H1 (cell line): ENCODE measurements at regions not wholly inside any gene's neighbourhood (a gene's known extent, or its start where the extent isn't known, plus 50 kb on each side); places are given as distances from the start of the nearest gene placed in this dataset.

Experiments used
- BCL11A ChIP-seq, 2 experiments: IDR thresholded peaks; one replicate each; pipeline ENCODE4 v1.6.1; 2011; ENCODE audit warnings: low read depth in 2 of 2, low read length in 2 of 2, mild to moderate bottlenecking in 2 of 2
- CHD2 ChIP-seq: IDR thresholded peaks from 2 replicates; pipeline ENCODE4 v1.6.1; 2012; ENCODE audit warnings: low read length, improper control_type of control experiment
- EGR1 ChIP-seq: IDR thresholded peaks from 2 replicates; pipeline ENCODE4 v1.6.1; 2011; ENCODE audit warnings: low read depth, low read length, borderline replicate concordance
- EP300 ChIP-seq, 2 experiments: IDR thresholded peaks; 1 replicate in 1 of 2; 2 replicates in 1 of 2; pipeline ENCODE4 v1.6.1; 2011 to 2012; ENCODE audit warnings: low read depth in 2 of 2, low read length in 2 of 2, mild to moderate bottlenecking in 2 of 2, borderline replicate concordance in 1 of 2, inconsistent platforms in 1 of 2, moderate library complexity in 1 of 2
- EZH2 ChIP-seq: fragments of 200-600 bp; sonication (generic); IDR thresholded peaks from 2 replicates; pipeline ENCODE4 v1.7.1; 2012; ENCODE audit warnings: low read depth, mild to moderate bottlenecking, moderate library complexity, low read length, inconsistent platforms; ENCODE audit not compliant: severe bottlenecking
- PHF8 ChIP-seq: fragments of 200-600 bp; sonication (generic); conservative IDR thresholded peaks from 2 replicates; pipeline ENCODE4 v1.7.1; 2012; ENCODE audit warnings: low read depth, mild to moderate bottlenecking, inconsistent platforms, low read length, moderate library complexity
- POLR2A ChIP-seq, 2 experiments: IDR thresholded peaks; 1 replicate in 1 of 2; 2 replicates in 1 of 2; pipeline ENCODE4 v1.6.1; 2011; ENCODE audit warnings: low read depth in 2 of 2, low read length in 2 of 2, mild to moderate bottlenecking in 2 of 2; ENCODE audit errors: control extremely low read depth in 1 of 2
- POLR2AphosphoS5 ChIP-seq: IDR thresholded peaks from 2 replicates; pipeline ENCODE4 v1.6.1; 2011; ENCODE audit warnings: low read depth, low read length
- RNF2 ChIP-seq: fragments of 200-900, 300-1000 bp; sonication (generic); IDR thresholded peaks from 2 replicates; pipeline ENCODE4 v1.7.1; 2016; ENCODE audit warnings: borderline replicate concordance, low read depth, mild to moderate bottlenecking, antibody characterized with exemption, low read length; ENCODE audit not compliant: poor library complexity, severe bottlenecking; ENCODE audit errors: missing control alignments
- SIRT6 ChIP-seq: IDR thresholded peaks from one replicate; pipeline ENCODE4 v1.7.1; 2012; ENCODE audit warnings: low read length, inconsistent platforms
- TEAD4 ChIP-seq: IDR thresholded peaks from 2 replicates; pipeline ENCODE4 v1.6.1; 2012; ENCODE audit warnings: low read depth, low read length, inconsistent platforms, mixed read lengths
- TF ChIP-seq, protein P1 (sequence below), 3 experiments: IDR thresholded peaks; 1 replicate in 2 of 3; 2 replicates in 1 of 3; pipeline versions ENCODE4 v1.5.1 to v1.6.1; 2011; ENCODE audit warnings: low read length in 3 of 3, mild to moderate bottlenecking in 3 of 3, inconsistent platforms in 2 of 3, low read depth in 1 of 3, moderate library complexity in 1 of 3; ENCODE audit not compliant: insufficient read depth in 1 of 3; ENCODE audit errors: control extremely low read depth in 1 of 3

- TF ChIP-seq, protein P1, sequence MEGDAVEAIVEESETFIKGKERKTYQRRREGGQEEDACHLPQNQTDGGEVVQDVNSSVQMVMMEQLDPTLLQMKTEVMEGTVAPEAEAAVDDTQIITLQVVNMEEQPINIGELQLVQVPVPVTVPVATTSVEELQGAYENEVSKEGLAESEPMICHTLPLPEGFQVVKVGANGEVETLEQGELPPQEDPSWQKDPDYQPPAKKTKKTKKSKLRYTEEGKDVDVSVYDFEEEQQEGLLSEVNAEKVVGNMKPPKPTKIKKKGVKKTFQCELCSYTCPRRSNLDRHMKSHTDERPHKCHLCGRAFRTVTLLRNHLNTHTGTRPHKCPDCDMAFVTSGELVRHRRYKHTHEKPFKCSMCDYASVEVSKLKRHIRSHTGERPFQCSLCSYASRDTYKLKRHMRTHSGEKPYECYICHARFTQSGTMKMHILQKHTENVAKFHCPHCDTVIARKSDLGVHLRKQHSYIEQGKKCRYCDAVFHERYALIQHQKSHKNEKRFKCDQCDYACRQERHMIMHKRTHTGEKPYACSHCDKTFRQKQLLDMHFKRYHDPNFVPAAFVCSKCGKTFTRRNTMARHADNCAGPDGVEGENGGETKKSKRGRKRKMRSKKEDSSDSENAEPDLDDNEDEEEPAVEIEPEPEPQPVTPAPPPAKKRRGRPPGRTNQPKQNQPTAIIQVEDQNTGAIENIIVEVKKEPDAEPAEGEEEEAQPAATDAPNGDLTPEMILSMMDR (IDR thresholded peaks at IDR 0.05; ENCODE audit: control extremely low read depth in 1 of 3, insufficient read depth in 1 of 3, low read depth in 1 of 3, low read length in 3 of 3): no peak
- TF ChIP-seq EZH2 (no peak), POLR2A (IDR thresholded peaks at IDR 0.05; ENCODE audit: control extremely low read depth in 1 of 2, low read depth in 2 of 2, low read length in 2 of 2) (no peak), POLR2AphosphoS5 (no peak), CHD2 (no peak), PHF8 (no peak), TEAD4 (no peak), EGR1 (no peak), EP300 (IDR thresholded peaks at IDR 0.05; ENCODE audit: borderline replicate concordance in 1 of 2, low read depth in 2 of 2, low read length in 2 of 2) (no peak), RNF2 (no peak), BCL11A (IDR thresholded peaks at IDR 0.05; ENCODE audit: low read depth in 2 of 2, low read length in 2 of 2) (no peak), SIRT6 (no peak)
Measured at GRCh38 chr18:61988100-61988499, 95.3 kb upstream of the RNF152 start.
